IPS DF 19.7 (cell line): ENCODE measurements at regions not wholly inside any gene's neighbourhood (a gene's known extent, or its start where the extent isn't known, plus 50 kb on each side); places are given as distances from the start of the nearest gene placed in this dataset.

Source experiments
- DNase-seq: peaks from one replicate; pipeline ENCODE4 v3.0.0-alpha.2; 2013; ENCODE audit warnings: low read depth, low spot score

- no peak for DNase-seq
These were observed 62.1 kb upstream of the AP1S2 start for GRCh38 chrX:15916704-15917084.

DNA sequence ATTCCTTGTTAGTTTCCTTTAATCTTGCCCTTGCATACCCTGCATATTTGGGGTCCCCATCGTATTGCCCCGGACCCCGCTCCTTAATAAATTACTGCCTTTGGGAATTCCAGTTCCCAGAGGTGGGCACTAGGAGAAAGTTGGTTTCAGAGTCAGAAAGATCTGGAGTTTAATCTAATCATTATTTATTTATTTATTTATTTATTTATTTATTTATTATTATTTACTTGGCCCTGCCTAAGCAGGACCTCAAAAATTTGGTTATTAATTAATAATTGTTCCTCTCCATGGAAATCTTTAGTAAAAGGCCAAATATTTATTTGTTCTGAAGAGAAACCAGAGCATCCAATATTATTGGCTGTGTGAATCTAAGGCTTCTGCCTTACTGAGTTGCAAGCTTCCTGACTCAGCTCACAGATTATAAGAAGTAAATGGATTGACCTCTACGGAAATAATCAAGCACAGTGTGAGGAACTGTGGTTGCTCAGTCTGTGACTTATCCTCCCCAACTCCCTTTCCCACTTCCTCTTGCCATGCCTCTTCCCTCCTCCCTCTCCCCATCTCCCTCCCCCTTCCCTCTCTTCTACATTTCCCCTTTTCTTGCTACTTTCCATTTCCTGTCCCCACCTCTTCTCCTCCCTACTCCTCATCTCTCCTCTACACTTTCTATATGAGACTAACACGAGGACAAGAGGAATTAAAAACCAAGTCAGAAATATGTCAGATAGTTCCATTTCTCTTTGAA, 61.5 kb upstream of the AP1S2 start:
- no peak for DNase-seq

DNA sequence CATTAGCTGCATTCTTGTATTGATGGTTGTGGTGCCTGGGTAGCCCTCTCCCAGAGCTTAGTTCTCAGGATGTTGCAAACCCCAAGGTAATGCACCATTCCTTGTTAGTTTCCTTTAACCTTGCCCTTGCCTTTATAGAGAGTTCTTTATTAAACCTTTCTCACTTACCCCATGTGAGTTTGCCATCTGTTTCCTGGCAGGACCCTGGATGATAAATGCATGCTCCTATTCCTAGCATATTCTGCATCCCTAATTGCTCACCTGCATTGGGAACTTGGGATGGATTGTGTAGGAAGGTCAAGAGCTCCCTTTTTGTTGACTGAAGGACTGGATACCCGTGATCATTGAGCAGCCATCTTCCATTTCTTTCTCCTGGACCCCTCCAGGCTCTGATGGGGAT, 59.9 kb upstream of the AP1S2 start:
- no peak for DNase-seq

- no peak for DNase-seq
These were observed 58.5 kb upstream of the AP1S2 start for GRCh38 chrX:15913146-15913545.

GRCh38 chrX:15911734-15912550, 57.3 kb upstream of the AP1S2 start:
- DNase-seq, result no peak

DNA sequence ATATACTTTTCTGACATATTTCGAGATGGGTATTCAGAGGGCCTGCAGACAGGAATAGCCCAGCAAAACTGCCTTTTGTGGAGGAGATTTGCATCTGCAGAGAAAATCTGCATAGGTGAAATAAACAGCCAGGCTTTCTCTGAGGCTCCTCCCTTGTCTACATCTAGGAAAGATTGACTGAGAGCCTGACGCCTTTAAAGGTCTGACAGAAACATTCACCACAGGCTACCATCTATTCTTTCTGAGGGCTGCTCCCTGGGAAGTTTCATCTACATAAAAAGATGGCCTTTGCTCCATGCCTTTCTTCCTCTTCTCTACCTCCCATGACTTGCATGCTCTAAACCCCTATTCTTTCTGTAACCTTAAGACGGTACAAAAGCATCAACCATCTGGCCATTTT, 55.0 kb upstream of the AP1S2 start:
- DNase-seq, result peak; percentile 78

DNA sequence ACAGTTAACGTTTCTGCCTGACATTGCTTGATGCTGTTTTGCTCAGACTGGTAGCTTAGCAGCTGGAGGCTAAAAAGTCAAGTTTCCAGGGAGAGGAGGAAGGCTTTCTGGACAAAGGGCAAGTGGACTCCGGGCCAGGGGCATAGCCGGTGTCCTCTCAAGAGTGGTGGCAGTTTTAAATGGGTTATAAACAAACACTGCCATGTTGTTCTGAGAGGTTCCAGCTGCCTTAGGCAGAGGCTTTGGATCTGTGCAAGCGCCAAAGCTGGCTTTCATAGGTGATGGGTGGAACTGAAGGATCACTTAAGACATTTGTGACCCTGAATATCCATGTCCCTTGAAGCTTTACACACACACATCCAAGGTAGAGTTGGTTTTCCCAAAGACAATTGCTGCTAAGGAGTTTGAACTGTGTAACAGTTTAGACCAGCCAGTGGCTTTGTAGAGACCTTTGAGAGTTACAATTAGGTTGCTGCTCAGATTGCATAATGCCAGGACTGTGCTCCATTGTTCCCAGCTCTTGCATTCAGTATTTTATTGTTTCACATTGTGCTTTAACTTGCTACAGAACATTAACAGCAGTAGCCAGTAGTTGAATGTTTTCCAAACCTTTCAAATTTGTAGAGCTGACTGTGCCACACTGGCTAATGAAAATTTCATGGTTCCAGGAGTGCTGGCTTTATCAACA, 54.1 kb upstream of the AP1S2 start:
- no peak for DNase-seq

- DNase-seq, result no peak
These were observed 51.7 kb upstream of the AP1S2 start for GRCh38 chrX:15906041-15906943.
